Astrocyte of the spinal cord (primary cell): ENCODE measurements at regions not wholly inside any gene's neighbourhood (a gene's known extent, or its start where the extent isn't known, plus 50 kb on each side); places are given as distances from the start of the nearest gene placed in this dataset.

Source experiments
- DNase-seq: peaks from one replicate; pipeline ENCODE4 v3.0.0; 2011; ENCODE audit warnings: low read depth, low spot score
- H3K4me3 ChIP-seq: 2 replicates; pipeline ENCODE4 v1.5.1; 2011; ENCODE audit warnings: low read depth, mild to moderate bottlenecking, low read length, moderate library complexity
- CTCF ChIP-seq: IDR thresholded peaks from 2 replicates; pipeline ENCODE4 v1.5.1; 2012; ENCODE audit warnings: low read depth, mild to moderate bottlenecking, low read length, inconsistent platforms
- in situ Hi-C: cut with HindIII; loops from 2 replicates; pipeline ENCODE4 v1.10.0; 2017; ENCODE audit warnings: low sequenced_read_pairs

DNA sequence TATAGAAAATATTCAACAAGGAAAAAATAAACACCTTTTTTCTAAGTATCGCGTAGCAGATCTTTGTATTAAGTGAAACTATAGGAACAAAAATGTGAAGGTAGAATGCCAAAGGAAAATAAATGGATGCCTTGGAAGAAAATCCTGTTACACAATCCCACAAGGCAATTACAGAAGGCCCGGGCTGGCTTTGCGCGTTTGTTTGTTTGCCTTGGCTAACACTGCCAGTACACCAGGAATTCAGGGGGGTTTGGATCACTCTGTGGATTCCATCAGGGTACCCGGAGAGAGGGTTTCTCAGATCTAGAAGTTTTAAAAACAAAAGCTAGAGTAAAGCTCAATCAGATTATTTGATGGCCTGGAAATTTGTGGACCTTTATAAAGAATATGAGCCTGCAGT is 478.3 kb downstream of the FBXO15 start:
- H3K4me3 ChIP-seq: no peak overlapping the region
- no peak for TF ChIP-seq CTCF
- DNase-seq: peak; percentile 90
- in situ Hi-C loops: no loop called here

DNA sequence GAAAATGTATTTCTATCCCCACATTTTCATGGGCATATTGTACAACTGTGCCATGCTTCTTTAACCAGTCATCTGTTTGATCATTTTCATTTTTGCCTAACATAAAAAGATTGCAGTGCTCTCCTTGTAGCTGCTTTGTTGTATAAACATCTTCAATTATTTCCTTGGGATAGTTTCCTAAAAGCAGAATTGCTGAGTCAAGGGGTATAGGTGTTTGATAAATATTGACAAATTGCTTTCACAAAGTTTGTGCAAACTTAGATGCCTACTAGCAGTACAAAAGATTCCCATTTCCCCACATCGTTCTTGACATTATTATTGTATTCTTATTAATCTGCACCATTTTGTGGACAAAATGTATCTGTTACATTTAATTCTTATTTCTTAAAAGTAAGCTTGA is 479.6 kb downstream of the FBXO15 start:
- DNase-seq: no peak
- TF ChIP-seq CTCF: no peak
- in situ Hi-C loops: no loop called here
- H3K4me3 ChIP-seq: no peak overlapping the region

- in situ Hi-C loops: no loop called here
- no peak for TF ChIP-seq CTCF
Measured at GRCh38 chr18:73666772-73667171, 480.9 kb downstream of the FBXO15 start.

GRCh38 chr18:73664896-73665295 is 482.7 kb downstream of the FBXO15 start:
- no peak for DNase-seq
- no peak overlapping the region for H3K4me3 ChIP-seq
- in situ Hi-C loops: no loop called here
- TF ChIP-seq CTCF: no peak

More at GRCh38 chr18:73666772-73667171, 480.9 kb downstream of the FBXO15 start:
- H3K4me3 ChIP-seq: no peak overlapping the region
- no peak for DNase-seq

- no peak for TF ChIP-seq CTCF
Measured at GRCh38 chr18:73663581-73663980, 484.1 kb downstream of the FBXO15 start.

GRCh38 chr18:73662421-73662820 is 485.2 kb downstream of the FBXO15 start:
- in situ Hi-C loops: no loop called here
- no peak for TF ChIP-seq CTCF

More at GRCh38 chr18:73663581-73663980, 484.1 kb downstream of the FBXO15 start:
- no peak for DNase-seq
- no peak overlapping the region for H3K4me3 ChIP-seq
- in situ Hi-C loops: no loop called here

More at GRCh38 chr18:73662421-73662820, 485.2 kb downstream of the FBXO15 start:
- no peak for DNase-seq
- H3K4me3 ChIP-seq: no peak overlapping the region
